ENCODE measurements at regions not wholly inside any gene's neighbourhood (a gene's known extent, or its start where the extent isn't known, plus 50 kb on each side); places are given as distances from the start of the nearest gene placed in this dataset.

GRCh38 chr5:40191150-40191549, 488.6 kb upstream of the PTGER4 start:
- no peak for TF ChIP-seq CTCF (IDR thresholded peaks at IDR 0.05; ENCODE audit: insufficient read depth, missing control alignments)
- DNase-seq (ENCODE audit: insufficient read length, low spot score) (no peak), FAIRE-seq (no peak)

- no peak for TF ChIP-seq CTCF (IDR thresholded peaks at IDR 0.05; ENCODE audit: insufficient read depth, missing control alignments)
- DNase-seq (ENCODE audit: insufficient read length, low spot score) = no peak
- FAIRE-seq = no peak
These were observed 507.0 kb upstream of the PTGER4 start for GRCh38 chr5:40172721-40173120.

- no peak for FAIRE-seq
- DNase-seq (ENCODE audit: insufficient read length, low spot score) = no peak
- no peak for TF ChIP-seq CTCF (IDR thresholded peaks at IDR 0.05; ENCODE audit: insufficient read depth, missing control alignments)
These were observed 507.7 kb upstream of the PTGER4 start for GRCh38 chr5:40171971-40172370.

GRCh38 chr5:40167283-40167682, 512.4 kb upstream of the PTGER4 start:
- DNase-seq (ENCODE audit: insufficient read length, low spot score) (no peak), FAIRE-seq (no peak)
- no peak for TF ChIP-seq CTCF (IDR thresholded peaks at IDR 0.05; ENCODE audit: insufficient read depth, missing control alignments)

- FAIRE-seq (no peak), DNase-seq (ENCODE audit: insufficient read length, low spot score) (no peak)
- TF ChIP-seq CTCF (IDR thresholded peaks at IDR 0.05; ENCODE audit: insufficient read depth, missing control alignments) = no peak
These were observed 512.9 kb upstream of the PTGER4 start for GRCh38 chr5:40166802-40167201.

GRCh38 chr5:40165789-40166728, 513.7 kb upstream of the PTGER4 start:
- FAIRE-seq = no peak
- no peak for TF ChIP-seq CTCF (IDR thresholded peaks at IDR 0.05; ENCODE audit: insufficient read depth, missing control alignments)
- DNase-seq (ENCODE audit: insufficient read length, low spot score) = no peak

- no peak for FAIRE-seq
- DNase-seq (ENCODE audit: insufficient read length, low spot score) = no peak
- TF ChIP-seq CTCF (IDR thresholded peaks at IDR 0.05; ENCODE audit: insufficient read depth, missing control alignments) = no peak
These were observed 514.5 kb upstream of the PTGER4 start for GRCh38 chr5:40165106-40165788.
